Upper lobe of left lung (tissue), 4 donors: ENCODE measurements at regions not wholly inside any gene's neighbourhood (a gene's known extent, or its start where the extent isn't known, plus 50 kb on each side); places are given as distances from the start of the nearest gene placed in this dataset.

Experiments
- EP300 ChIP-seq, 4 donors: sonication (generic); formaldehyde crosslinking; IDR thresholded peaks; one replicate each; pipeline ENCODE4 v1.5.1; 2017; ENCODE audit warnings: antibody characterized with exemption in 4 of 4, control low read depth in 2 of 4
- POLR2AphosphoS5 ChIP-seq, 2 donors: sonication (generic); formaldehyde crosslinking; IDR thresholded peaks; one replicate each; pipeline ENCODE4 v1.5.1; 2017; ENCODE audit warnings: antibody characterized with exemption in 2 of 2
- TF ChIP-seq, protein P1 (sequence below), 6 experiments: fragments of 450-650 bp in 4 of 6; fragments of 200-600 bp in 2 of 6; sonication (generic) in 2 of 6; IDR thresholded peaks; one replicate each; pipeline ENCODE4 v1.5.1; 2016 to 2019; ENCODE audit warnings: antibody characterized with exemption in 6 of 6

DNA sequence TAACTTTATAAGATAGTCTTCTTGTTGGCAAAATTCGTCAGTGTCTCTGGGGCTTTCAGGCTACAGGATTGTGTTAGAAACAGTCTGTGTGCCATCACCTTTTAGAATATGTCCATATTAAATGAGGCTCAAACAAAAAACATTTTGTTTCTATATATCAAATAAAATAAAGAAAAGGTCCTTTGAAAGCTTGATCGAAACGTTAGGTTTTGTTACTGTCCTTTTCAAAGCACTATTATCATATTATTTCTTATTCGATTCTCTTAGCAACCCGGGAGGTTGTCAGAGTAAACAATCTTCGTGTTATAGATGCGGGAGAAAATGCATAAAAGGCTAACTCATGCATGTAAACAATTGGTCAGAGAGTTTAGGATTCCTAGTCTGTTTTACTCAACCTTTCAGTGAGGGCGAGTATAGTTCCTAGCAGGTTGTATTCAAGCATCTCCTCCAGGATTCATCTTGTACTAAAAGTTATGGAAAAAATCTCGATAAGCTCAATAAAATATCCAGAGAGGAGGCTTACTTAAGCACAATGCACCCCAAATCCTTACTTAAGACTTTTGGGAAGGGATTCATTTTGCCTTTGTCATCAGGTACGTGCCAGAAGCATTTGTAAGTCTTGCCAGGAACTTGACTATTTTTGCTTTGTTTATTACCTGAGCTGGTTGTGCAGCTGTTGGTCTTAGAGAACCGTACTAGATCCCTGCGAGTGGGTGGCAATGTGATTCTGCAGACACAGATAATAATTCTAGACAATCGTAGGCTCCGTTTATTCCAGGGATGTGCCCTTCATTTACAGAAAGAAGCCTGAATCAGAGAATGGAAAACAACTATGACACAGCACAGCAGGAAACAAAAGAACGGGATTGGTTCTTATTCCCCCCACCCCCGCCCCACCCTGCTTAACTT, 159.6 kb upstream of the ZNF217 start:
- TF ChIP-seq, protein P1, sequence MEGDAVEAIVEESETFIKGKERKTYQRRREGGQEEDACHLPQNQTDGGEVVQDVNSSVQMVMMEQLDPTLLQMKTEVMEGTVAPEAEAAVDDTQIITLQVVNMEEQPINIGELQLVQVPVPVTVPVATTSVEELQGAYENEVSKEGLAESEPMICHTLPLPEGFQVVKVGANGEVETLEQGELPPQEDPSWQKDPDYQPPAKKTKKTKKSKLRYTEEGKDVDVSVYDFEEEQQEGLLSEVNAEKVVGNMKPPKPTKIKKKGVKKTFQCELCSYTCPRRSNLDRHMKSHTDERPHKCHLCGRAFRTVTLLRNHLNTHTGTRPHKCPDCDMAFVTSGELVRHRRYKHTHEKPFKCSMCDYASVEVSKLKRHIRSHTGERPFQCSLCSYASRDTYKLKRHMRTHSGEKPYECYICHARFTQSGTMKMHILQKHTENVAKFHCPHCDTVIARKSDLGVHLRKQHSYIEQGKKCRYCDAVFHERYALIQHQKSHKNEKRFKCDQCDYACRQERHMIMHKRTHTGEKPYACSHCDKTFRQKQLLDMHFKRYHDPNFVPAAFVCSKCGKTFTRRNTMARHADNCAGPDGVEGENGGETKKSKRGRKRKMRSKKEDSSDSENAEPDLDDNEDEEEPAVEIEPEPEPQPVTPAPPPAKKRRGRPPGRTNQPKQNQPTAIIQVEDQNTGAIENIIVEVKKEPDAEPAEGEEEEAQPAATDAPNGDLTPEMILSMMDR (IDR thresholded peaks at IDR 0.05), result no peak
- no peak for TF ChIP-seq POLR2AphosphoS5 (IDR thresholded peaks at IDR 0.05)
- no peak for TF ChIP-seq EP300 (IDR thresholded peaks at IDR 0.05)
